NOMO-1 treated with dmso at 0.1 percent for 144 hours (cell line): ENCODE measurements at regions not wholly inside any gene's neighbourhood (a gene's known extent, or its start where the extent isn't known, plus 50 kb on each side); places are given as distances from the start of the nearest gene placed in this dataset.

Source experiments
- DNase-seq: peaks from one replicate; lab custom pipeline; 2025; ENCODE audit not compliant: unreplicated experiment; lab: John Stamatoyannopoulos, UW

DNA sequence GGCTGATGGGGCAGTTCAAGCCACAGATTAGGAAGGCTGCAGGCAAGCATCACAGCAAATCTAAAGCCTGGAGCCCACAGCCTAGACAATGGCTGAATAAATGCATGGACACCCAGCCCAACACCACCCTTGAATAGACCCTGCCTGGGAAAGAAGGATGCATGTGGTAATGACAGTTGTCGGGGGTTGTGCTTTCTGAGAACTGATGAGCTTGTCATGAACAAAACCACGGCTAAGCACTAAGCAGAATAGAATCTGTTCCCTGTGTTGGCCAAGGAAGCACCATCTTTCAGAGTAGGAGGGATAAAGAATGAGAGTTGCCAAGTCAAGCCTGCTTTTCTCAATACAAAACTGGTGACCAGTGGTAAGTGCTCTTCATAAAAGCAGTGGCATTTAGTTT, 66.1 kb upstream of the JCAD start:
- no peak for DNase-seq

DNA sequence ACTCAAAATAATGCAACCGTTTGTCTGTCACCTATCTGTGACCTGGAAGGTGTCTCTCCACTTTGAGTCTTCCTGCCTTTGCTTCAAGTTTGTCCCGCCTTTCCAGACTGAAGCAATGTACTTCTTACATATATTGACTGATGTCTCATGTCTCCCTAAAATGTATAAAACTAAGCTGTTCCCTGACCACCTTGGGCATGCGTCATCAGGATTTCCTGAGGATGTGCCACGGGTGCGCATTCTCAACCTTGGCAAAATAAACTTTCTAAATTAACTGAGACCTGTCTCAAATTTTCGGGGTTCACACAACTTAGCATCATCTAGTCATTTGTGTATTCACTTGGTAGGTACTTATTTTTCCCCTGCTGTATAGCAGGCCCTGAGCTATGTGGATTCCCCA, 65.3 kb upstream of the JCAD start:
- no peak for DNase-seq

DNA sequence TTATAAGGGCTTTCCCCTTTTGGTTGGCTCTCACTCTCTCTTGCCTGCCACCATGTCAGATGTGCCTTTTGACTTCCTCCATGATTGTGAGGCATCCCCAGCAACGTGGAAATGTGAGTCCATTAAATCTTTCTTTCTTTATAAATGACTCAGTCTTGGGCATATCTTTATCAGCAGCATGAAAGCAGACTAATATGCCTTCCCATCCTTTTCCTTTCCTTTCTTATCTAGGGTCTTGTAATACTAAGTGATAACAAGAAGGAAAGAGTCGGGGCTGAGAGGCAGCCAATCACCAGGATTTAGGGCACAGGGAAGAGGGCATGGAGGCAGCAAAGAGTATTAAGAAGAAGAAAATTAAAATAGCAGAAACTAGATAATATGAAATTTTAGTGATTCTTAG, 62.0 kb upstream of the JCAD start:
- DNase-seq: no peak

DNA sequence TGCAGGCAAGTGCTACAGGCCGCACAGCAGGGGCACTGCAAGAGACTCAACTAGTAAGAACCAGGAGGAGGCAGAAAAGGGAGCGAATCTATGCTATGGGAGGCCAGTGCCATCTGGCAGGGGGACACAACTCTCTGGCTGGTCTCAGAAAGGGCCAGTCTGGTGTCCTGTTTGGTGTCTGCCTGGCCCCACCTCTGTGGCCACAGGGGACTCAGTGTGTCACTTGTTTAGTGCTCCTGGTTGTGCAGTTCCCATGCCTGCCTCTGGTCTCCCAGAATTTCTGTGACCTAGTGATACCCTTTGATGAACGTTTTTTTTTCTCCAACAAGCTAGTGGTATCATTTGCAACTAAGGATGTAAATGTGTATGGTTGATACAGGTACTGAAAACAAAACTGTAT, 59.2 kb upstream of the JCAD start:
- no peak for DNase-seq

DNA sequence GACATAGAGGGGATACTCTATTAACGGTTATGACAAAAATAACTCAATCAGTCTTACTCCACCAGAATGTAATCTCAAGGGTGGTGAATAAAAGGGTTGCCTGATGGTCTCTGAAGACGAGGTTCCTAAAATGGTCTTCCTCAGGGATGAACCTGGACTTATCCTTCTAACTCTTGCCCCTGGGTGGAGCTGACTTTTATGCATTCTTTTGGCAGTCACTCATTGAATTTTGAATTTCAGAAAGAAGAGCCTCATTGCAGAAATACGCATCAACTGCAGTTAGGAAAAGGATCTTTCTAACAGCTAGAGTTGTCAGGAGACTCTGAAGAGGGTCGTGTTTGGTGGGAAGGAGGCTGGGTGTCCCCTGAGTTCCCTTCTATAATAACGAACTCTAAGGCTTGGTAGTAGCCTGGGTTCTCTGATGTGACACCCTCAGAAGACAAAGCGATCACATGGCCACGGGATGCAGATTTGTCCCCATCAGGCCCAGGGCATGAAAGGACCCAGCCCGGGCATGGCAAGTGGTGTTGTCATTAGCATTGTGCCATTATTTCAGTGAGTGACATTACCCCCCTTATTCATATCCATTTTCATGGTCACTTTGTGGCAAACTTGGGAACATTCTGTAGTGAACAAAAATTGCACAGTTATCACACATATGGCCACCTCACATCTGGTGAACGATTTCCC, 58.6 kb upstream of the JCAD start:
- no peak for DNase-seq

DNA sequence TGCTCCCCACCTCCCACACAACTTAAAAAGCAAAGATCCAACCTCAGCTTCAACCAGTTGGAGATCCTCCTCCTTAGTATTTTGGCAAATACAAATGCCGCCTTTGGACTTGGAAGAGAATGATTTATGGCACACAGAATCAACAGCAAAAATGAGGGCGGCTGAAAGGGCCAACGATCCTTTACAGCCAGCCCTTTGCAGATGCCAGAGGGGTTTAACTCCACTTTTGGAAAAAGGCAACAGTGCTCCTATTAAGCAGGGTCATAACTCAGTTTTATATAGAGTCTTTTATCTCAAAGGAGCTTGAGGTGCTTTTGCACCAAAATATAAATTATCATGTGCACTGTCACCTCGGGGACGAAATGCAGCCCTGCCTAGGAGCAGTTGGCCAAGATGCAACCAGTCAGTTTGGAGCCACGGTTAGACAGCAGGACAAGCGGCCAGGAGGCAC, 56.7 kb upstream of the JCAD start:
- DNase-seq: no peak

DNA sequence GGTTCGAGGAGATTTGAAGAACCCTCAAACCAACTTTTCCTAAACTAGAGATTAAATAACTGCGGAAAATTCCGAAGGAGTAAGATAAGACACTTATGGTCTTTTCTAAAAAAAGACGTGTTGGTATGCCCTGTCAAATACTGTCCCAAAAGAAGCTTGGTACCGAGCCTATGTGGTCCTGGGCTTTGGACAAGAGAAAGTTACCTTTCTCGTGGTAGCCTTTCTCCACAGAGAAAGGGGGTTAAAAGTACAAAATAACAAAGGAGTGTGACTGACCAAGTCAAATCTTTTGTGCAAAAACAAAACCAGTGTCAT, 56.2 kb upstream of the JCAD start:
- DNase-seq: no peak

DNA sequence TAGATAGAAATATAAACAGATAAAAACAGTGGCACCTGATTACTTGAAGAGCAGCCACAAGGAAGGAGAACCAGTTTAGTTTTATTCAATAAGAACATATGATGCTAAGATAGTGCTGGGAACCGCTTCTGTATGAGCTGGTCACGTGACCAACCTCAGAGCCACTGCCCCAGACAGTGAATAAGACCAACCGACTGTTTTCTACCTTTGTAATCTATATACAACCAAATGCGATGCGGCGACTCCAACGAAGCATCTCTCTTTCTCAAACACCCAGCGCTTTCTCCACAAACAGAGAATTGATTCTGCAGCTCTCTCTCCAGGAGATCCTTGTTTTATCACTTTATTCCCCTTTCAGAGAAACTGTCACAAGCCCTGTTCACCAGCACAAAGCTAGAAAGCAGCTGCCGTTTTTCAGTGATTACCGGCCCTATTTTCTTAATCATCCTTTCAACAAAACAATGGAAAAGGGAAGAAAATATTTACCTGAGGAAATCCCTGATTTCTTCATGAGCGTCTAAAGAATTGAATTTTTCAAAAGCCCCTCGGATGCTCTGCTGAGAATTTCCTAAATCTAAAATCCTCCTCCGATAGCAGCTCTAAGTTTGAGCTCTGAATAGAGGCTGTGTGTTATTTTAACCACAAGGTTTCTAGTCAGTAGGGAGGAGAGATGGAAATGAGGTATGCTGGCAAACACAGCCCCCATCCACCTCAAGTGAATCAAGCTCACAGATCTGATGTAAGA, 55.7 kb upstream of the JCAD start:
- no peak for DNase-seq

DNA sequence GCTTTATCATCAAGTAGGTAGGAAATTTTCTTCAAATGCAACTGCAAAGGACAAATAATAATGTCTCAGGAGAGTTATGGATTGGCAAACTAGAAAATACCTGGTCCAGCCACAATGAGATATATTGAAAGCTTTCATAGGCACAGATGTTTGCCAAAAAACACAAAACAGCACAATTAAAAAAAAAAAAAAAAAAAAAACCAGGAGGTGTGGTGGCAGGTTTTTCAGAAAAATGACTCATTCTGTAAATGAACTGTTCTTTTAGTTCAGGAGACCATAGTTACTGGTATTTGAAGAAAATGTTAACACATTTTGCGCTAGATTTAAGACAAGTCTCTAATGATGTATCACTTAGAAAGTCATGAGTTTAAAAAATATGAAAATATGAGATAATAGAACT, 55.0 kb upstream of the JCAD start:
- DNase-seq: no peak

DNA sequence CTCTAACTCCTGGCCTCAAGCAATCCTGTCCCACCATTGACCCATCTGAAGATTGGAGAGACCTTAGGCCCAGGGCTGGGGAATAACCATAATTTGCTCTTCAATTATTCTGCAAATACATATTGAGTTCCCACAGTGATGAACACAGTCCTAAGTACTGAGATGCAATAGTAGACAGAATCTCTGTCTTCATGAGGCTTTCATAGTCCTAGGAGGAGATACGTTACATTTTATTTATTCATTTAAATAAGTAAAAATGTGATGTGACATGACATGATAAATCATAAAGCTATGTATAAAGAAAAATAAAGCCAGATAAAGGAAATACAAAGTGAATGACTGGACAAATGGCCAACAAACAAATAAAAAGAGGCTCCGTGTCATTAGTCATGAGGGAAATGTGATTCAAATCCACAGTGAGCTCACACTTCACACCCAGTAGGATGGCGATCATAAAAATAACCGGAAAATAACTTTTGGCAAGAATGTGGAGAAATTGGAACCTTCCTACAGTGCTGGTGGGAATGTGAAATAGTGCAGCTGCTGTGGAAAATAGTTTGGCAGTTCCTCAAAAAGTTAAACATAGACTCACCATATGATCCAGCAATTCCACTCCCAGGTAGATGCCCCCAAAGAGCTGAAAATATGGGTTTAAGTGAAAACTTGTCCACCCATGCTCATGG, 52.1 kb upstream of the JCAD start:
- DNase-seq: no peak
